Calu3 (cell line): ENCODE measurements at regions not wholly inside any gene's neighbourhood (a gene's known extent, or its start where the extent isn't known, plus 50 kb on each side); places are given as distances from the start of the nearest gene placed in this dataset.

ENCODE experiments used
- BruUV-seq: library from RNA; stranded (reverse); fragments of 400-500 nt; replicated peaks from 2 replicates; lab custom pipeline; 2021; lab: Mats Ljungman, UMichigan
- CTCF ChIA-PET: fragments of 300-600 bp; sonication (Branson Sonifier 250); formaldehyde crosslinking; loops from one replicate; lab custom pipeline; 2022; ENCODE audit warnings: antibody characterized with exemption; lab: Charles Lee
- DNase-seq: peaks from one replicate; pipeline ENCODE4 v3.0.0; 2022
- H3K27ac Mint-ChIP-seq: one replicate; pipeline ENCODE4 v1.8.0; 2022; ENCODE audit warnings: mixed read lengths; ENCODE audit not compliant: unreplicated experiment
- H3K27me3 Mint-ChIP-seq: one replicate; pipeline ENCODE4 v1.8.0; 2022; ENCODE audit warnings: mixed read lengths; ENCODE audit not compliant: unreplicated experiment
- H3K36me3 Mint-ChIP-seq: one replicate; pipeline ENCODE4 v1.8.0; 2022; ENCODE audit warnings: mild to moderate bottlenecking, moderate library complexity, mixed read lengths; ENCODE audit not compliant: insufficient read depth, unreplicated experiment
- H3K4me1 Mint-ChIP-seq: one replicate; pipeline ENCODE4 v1.8.0; 2022; ENCODE audit warnings: mild to moderate bottlenecking, low read depth, mixed read lengths; ENCODE audit not compliant: unreplicated experiment
- H3K4me3 Mint-ChIP-seq: one replicate; pipeline ENCODE4 v1.8.0; 2022; ENCODE audit warnings: mild to moderate bottlenecking, low read depth, moderate library complexity, mixed read lengths; ENCODE audit not compliant: unreplicated experiment
- H3K9me3 Mint-ChIP-seq: one replicate; pipeline ENCODE4 v1.8.0; 2022; ENCODE audit warnings: low read depth, mixed read lengths; ENCODE audit not compliant: unreplicated experiment
- CTCF ChIP-seq: fragments of 200-600 bp; IDR thresholded peaks from one replicate; pipeline ENCODE4 v1.8.0; 2022; ENCODE audit warnings: antibody characterized with exemption; ENCODE audit not compliant: unreplicated experiment
- intact Hi-C: fragments of 100-400 bp; cut with micrococcal nuclease; formaldehyde crosslinking; loops from one replicate; pipeline ENCODE4 v1.10.0; 2022; ENCODE audit not compliant: unreplicated experiment

- intact Hi-C loops, result no loop called here
- no peaks in the 10 kb centered on the region for H3K27me3 Mint-ChIP-seq
- BruUV-seq, result no TSS peak
- H3K4me1 Mint-ChIP-seq, result no peaks in the 10 kb centered on the region
- H3K36me3 Mint-ChIP-seq, result no peaks in the 10 kb centered on the region
- DNase-seq, result no peak
- H3K27ac Mint-ChIP-seq, result no peak overlapping the region
- no peak for TF ChIP-seq CTCF
- no peak overlapping the region for H3K4me3 Mint-ChIP-seq
- CTCF ChIA-PET, result no interaction called here
- H3K9me3 Mint-ChIP-seq, result no peaks in the 10 kb centered on the region
Measured at GRCh38 chr6:140599916-140600315, 1225.5 kb upstream of the CITED2 start.

GRCh38 chr6:140597181-140597580 lies 1222.7 kb upstream of the CITED2 start:
- BruUV-seq, result no TSS peak

GRCh38 chr6:140594806-140595128 lies 1220.3 kb upstream of the CITED2 start:
- Mint-ChIP-seq H3K9me3 (no peaks in the 10 kb centered on the region), H3K36me3 (no peaks in the 10 kb centered on the region), H3K4me1 (no peaks in the 10 kb centered on the region), H3K4me3 (no peak overlapping the region), H3K27me3 (no peaks in the 10 kb centered on the region), H3K27ac (no peak overlapping the region)
- no TSS peak for BruUV-seq
- intact Hi-C loops, result no loop called here
- no peak for DNase-seq
- CTCF ChIA-PET, result interaction anchor here (0.6 kb wide), 1 partner anchor 1640 kb away, joined by 3 read pairs; no protein-coding TSS in a partner anchor
- no peak for TF ChIP-seq CTCF

More at GRCh38 chr6:140597181-140597580, 1222.7 kb upstream of the CITED2 start:
- CTCF ChIA-PET, result no interaction called here
- no peak for DNase-seq
- Mint-ChIP-seq H3K27ac (no peak overlapping the region), H3K27me3 (no peaks in the 10 kb centered on the region), H3K4me1 (no peaks in the 10 kb centered on the region), H3K9me3 (no peaks in the 10 kb centered on the region), H3K4me3 (no peak overlapping the region), H3K36me3 (no peaks in the 10 kb centered on the region)
- intact Hi-C loops, result no loop called here
- no peak for TF ChIP-seq CTCF

GRCh38 chr6:140592877-140593276 lies 1218.4 kb upstream of the CITED2 start:
- Mint-ChIP-seq H3K9me3 (no peaks in the 10 kb centered on the region), H3K27ac (no peak overlapping the region), H3K36me3 (no peaks in the 10 kb centered on the region), H3K27me3 (no peaks in the 10 kb centered on the region), H3K4me3 (no peak overlapping the region), H3K4me1 (no peaks in the 10 kb centered on the region)
- intact Hi-C loops, result no loop called here
- CTCF ChIA-PET, result no interaction called here
- BruUV-seq, result no TSS peak
- DNase-seq, result no peak
- TF ChIP-seq CTCF, result no peak
